Common myeloid progenitor, CD34-positive (primary cell): ENCODE measurements at regions not wholly inside any gene's neighbourhood (a gene's known extent, or its start where the extent isn't known, plus 50 kb on each side); places are given as distances from the start of the nearest gene placed in this dataset.
"Not testable (repeated sequence)": the region's sequence is repeated elsewhere in the genome, so short reads cannot be mapped to it uniquely, and the experiment has no call there.

Experiments used
- CTCF ChIA-PET: fragments of 350-600 bp; sonication (Branson Sonifier 250); formaldehyde crosslinking; loops from one replicate; lab custom pipeline; 2021; ENCODE audit warnings: antibody characterized with exemption; lab: Charles Lee
- POLR2A ChIA-PET: fragments of 350-600 bp; sonication (Branson Sonifier 250); formaldehyde crosslinking; loops from one replicate; lab custom pipeline; 2021; ENCODE audit warnings: antibody characterized with exemption; lab: Charles Lee
- DNase-seq, 3 donors: peaks; one replicate each; pipeline versions ENCODE4 v3.0.0 to v3.0.0-alpha.2; 2013
- H3K27ac ChIP-seq, 2 experiments: 1 replicate in 1 of 2; 2 replicates in 1 of 2; pipeline ENCODE4 v1.7.0; 2013; ENCODE audit warnings: inconsistent platforms in 2 of 2, low read length in 2 of 2, mild to moderate bottlenecking in 2 of 2, low read depth in 1 of 2, moderate library complexity in 1 of 2; ENCODE audit not compliant: severe bottlenecking in 2 of 2, insufficient read depth in 1 of 2, poor library complexity in 1 of 2
- H3K27me3 ChIP-seq, 5 experiments: replicated peaks in 2 of 5; 1 replicate in 3 of 5; 2 replicates in 2 of 5; pipeline versions ENCODE4 v1.6.1 to v1.7.0; 2013; ENCODE audit warnings: low read length in 4 of 5, mild to moderate bottlenecking in 2 of 5, moderate library complexity in 2 of 5, inconsistent platforms in 1 of 5; ENCODE audit not compliant: insufficient read depth in 5 of 5, control insufficient read depth in 4 of 5
- H3K36me3 ChIP-seq, 4 experiments: 1 replicate in 2 of 4; 2 replicates in 2 of 4; pipeline versions ENCODE4 v1.6.1 to v1.7.0; 2013; ENCODE audit warnings: low read length in 3 of 4, control low read depth in 1 of 4, mild to moderate bottlenecking in 1 of 4; ENCODE audit not compliant: control insufficient read depth in 4 of 4, insufficient read depth in 4 of 4
- H3K4me1 ChIP-seq, 4 experiments: 1 replicate in 3 of 4; 2 replicates in 1 of 4; pipeline versions ENCODE4 v1.6.1 to v1.7.1; 2013; ENCODE audit warnings: low read length in 3 of 4, mild to moderate bottlenecking in 3 of 4, control low read depth in 1 of 4, inconsistent platforms in 1 of 4, moderate library complexity in 1 of 4; ENCODE audit not compliant: control insufficient read depth in 4 of 4, insufficient read depth in 4 of 4; ENCODE audit errors: control extremely low read depth in 1 of 4
- H3K4me3 ChIP-seq, 7 experiments: 1 replicate in 4 of 7; 2 replicates in 3 of 7; pipeline versions ENCODE4 v1.5.1 to v1.7.0; 2013; ENCODE audit warnings: mild to moderate bottlenecking in 7 of 7, low read length in 6 of 7, moderate library complexity in 6 of 7, inconsistent platforms in 2 of 7, low read depth in 2 of 7, control low read depth in 1 of 7; ENCODE audit not compliant: insufficient read depth in 4 of 7, control insufficient read depth in 1 of 7; ENCODE audit errors: extremely low read depth in 1 of 7
- H3K9me3 ChIP-seq, 5 experiments: 1 replicate in 4 of 5; 2 replicates in 1 of 5; pipeline versions ENCODE4 v1.6.1 to v1.7.1; 2013; ENCODE audit warnings: low read length in 4 of 5, mild to moderate bottlenecking in 2 of 5, inconsistent platforms in 1 of 5, low read depth in 1 of 5, moderate library complexity in 1 of 5; ENCODE audit not compliant: control insufficient read depth in 4 of 5, insufficient read depth in 2 of 5; ENCODE audit errors: control extremely low read depth in 1 of 5
- WGBS: methylation state at CpG from one replicate; pipeline ENCODE4 v1.1.5; 2013; ENCODE audit not compliant: insufficient coverage; 5-methylcytosine and 5-hydroxymethylcytosine counted together

DNA sequence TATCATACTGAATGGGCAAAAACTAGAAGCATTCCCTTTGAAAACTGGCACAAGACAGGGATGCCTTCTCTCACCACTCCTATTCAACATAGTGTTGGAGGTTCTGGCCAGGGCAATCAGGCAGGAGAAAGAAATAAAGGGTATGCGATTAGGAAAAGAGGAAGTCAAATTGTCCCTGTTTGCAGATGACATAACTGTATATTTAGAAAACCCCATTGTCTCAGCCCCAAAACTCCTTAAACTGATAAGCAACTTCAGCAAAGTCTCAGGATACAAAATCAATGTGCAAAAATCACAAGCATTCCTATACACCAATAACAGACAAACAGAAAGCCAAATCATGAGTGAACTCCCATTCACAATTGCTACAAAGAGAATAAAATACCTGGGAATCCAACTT, 52.5 kb upstream of the CCDC71L start:
- no CpG with 5 or more reads among the region's 1 CpG for WGBS
- H3K4me1 ChIP-seq, result peaks cover 17 to 23% (median 21%) of the 10 kb centered on the region in 4 experiments
- CTCF ChIA-PET, result interaction anchor here (1.0 kb wide), 1 partner anchor 10 kb away, joined by 4 read pairs; no protein-coding TSS in a partner anchor
- H3K4me3 ChIP-seq, H3K27me3 ChIP-seq, H3K36me3 ChIP-seq, DNase-seq, H3K9me3 ChIP-seq, H3K27ac ChIP-seq, POLR2A ChIA-PET: not testable (repeated sequence)

GRCh38 chr7:106714590-106715442, 53.9 kb upstream of the CCDC71L start:
- H3K27me3 ChIP-seq, H3K4me3 ChIP-seq, H3K36me3 ChIP-seq, POLR2A ChIA-PET, DNase-seq, H3K9me3 ChIP-seq, CTCF ChIA-PET, H3K27ac ChIP-seq: not testable (repeated sequence)
- peaks cover 25 to 37% (median 29%) of the 10 kb centered on the region in 4 experiments for H3K4me1 ChIP-seq
- 100% methylated on average over 1 of the region's 6 CpGs for WGBS

DNA sequence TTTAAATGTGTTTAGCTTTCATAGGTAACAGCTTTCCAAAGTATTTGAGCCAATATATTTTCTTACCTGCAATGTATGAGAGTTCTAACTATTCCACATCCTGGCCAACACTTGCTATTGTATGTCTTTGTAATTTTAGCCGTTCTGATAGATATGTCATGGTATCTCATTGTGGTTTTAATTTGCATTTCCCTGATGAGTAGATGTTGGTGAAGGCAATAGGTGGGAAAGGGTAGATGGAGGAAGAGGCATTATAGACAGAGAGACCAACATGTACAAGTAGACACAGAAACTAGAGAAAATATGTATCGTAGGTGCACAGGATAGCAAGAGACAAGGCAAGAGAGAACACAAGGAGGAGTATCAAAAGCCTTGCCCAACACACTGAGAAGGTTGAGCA, 54.8 kb upstream of the CCDC71L start:
- POLR2A ChIA-PET, result no interaction called here
- 100% methylated on average over 1 of the region's 2 CpGs for WGBS
- no peaks in the 10 kb centered on the region for H3K36me3 ChIP-seq
- no peak overlapping the region for H3K27ac ChIP-seq
- H3K27me3 ChIP-seq, result no peaks in the 10 kb centered on the region
- no peak overlapping the region for H3K4me3 ChIP-seq
- CTCF ChIA-PET, result interaction anchor here (1.0 to 1.3 kb wide), 2 partner anchors 55 to 174 kb away, joined by 3 read pairs; partner anchors contain the start of gene CCDC71L
- DNase-seq, result no peak
- peaks cover 27 to 46% (median 34%) of the 10 kb centered on the region in 4 experiments for H3K4me1 ChIP-seq
- H3K9me3 ChIP-seq, result no peaks in the 10 kb centered on the region

DNA sequence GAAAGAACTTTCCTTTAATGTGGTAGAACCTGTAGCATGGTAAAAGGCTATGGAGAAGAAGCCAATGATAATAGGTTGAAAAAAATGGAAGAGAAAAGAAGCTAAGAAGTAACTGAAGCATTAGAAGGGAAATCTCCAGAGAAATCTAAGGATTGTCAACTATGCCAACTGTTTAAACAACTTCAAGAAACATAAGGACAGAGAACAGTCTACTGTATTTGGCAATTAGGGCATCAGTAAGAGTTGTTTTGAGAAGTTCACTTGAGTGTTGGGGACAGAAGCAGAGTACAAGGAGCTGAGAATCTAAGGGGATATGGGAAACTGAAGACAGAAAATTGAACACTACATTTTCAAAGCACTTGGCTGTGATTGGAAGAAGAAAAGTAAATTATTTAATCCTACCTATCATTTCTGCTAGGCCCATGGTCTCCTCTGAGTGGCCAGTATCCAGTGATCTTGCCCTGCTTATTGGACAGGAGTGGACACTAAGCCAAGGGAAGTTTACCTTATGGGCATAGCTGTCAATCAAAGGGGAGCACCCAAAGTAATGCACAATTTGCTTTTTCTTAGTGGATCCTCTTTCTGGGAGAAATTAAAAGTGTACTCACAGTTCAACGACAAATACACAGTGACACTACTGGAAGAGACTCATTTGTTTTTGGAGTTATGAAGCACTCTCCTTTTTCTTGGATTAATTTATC, 56.4 kb upstream of the CCDC71L start:
- no peak for DNase-seq
- peak overlapping the region; percentile 57 to 86 for H3K27ac ChIP-seq
- no peaks in the 10 kb centered on the region for H3K27me3 ChIP-seq
- POLR2A ChIA-PET, result no interaction called here
- H3K36me3 ChIP-seq, result no peaks in the 10 kb centered on the region
- H3K4me3 ChIP-seq, result peak overlapping the region in 3 of 7 experiments; percentile 10 to 51 (median 50)
- CTCF ChIA-PET, result interaction anchor here (1.3 to 8.1 kb wide), 5 partner anchors 14 to 58 kb away, joined by 3 to 61 read pairs (median 15); partner anchors contain the start of gene CCDC71L
- WGBS, result no CpG with 5 or more reads among the region's 1 CpG
- peaks cover 29 to 60% (median 38%) of the 10 kb centered on the region in 4 experiments for H3K4me1 ChIP-seq
- H3K9me3 ChIP-seq, result no peaks in the 10 kb centered on the region

DNA sequence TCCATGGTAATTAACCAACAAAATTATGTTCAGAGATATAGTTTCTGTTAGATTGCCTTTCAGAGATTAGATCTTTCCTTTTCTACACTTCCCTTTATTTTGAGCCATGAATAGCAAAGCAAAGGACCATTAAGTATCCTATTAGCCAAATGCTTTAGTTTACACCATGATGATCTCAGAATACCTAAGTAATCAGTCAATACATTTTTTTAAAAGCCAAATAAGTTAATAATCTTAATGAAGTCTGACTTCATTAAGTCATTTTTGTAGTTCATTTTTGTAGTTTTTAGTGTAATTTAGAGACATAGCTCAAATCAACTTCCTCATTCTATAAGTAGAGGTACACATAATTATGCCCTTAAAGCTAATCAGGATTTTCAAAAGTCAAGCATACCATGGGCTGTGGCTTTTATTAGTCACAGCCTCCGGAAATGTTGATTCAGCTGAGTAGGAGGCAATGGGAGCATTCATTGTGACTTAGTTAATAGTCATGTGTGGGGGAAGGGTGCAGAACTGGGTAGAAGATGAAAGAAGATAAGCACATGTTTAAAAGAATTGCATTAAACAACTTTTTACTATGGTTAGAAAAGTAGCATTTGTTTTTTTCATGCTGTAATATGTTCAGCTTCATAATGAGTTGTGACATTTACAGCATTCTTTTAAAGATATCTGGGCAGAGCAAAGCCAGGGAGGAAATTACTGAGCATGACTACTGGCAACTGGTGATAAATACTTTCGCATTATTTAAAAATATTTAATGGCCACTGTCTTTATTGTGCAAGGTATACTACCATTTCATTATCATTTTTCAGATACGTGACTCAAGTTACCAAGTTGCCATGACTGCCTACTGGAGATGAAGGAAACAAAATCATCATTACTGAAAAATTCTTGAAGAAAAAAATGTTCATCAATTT, 57.3 kb upstream of the CCDC71L start:
- Histone ChIP-seq H3K9me3 (no peaks in the 10 kb centered on the region), H3K27ac (peak overlapping the region; percentile 57 to 86), H3K4me3 (peak overlapping the region in 4 of 7 experiments; percentile 10 to 51 (median 48)), H3K27me3 (no peaks in the 10 kb centered on the region), H3K36me3 (no peaks in the 10 kb centered on the region), H3K4me1 (peaks cover 31 to 62% (median 40%) of the 10 kb centered on the region in 4 experiments)
- peak; percentile 94 to 99 (median 98) for DNase-seq
- 0% methylated on average over 1 of the region's 3 CpGs for WGBS
- ChIA-PET POLR2A (no interaction called here), CTCF (interaction anchor here (1.6 to 8.1 kb wide), 5 partner anchors 14 to 59 kb away, joined by 3 to 61 read pairs (median 15); partner anchors contain the start of gene CCDC71L)

DNA sequence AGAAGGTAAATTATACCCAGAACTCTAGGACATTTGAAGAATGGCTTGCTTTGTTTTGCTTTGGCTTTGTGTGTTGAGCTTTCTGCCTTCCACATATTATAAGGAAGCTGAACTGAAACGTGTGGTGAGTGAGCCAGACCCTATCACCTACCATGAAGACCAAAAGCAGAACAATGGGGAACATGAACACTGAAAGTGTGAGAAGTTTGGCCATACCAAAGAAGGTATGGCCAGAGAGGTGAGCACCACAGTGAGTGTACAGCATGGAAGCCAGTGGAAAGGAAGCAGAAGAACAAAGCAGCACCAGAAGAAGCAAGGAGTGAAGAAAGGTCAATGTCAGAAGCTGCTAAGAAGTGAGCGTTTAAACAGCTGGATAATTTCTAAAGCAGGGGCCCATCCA, 59.7 kb upstream of the CCDC71L start:
- WGBS, result 100% methylated on average over 1 of the region's 2 CpGs
- Histone ChIP-seq H3K36me3 (no peaks in the 10 kb centered on the region), H3K9me3 (no peaks in the 10 kb centered on the region), H3K4me1 (peaks cover 31 to 62% (median 40%) of the 10 kb centered on the region in 4 experiments), H3K27me3 (no peaks in the 10 kb centered on the region), H3K4me3 (no peak overlapping the region), H3K27ac (no peak overlapping the region)
- ChIA-PET POLR2A (no interaction called here), CTCF (interaction anchor here (1.1 to 8.1 kb wide), 4 partner anchors 12 to 122 kb away, joined by 3 to 61 read pairs (median 16); partner anchors contain the start of gene CCDC71L)
- DNase-seq, result peak in 2 of 3 donors; percentile 61 to 69
